Esophagus muscularis mucosa (tissue), 3 donors: ENCODE measurements at regions not wholly inside any gene's neighbourhood (a gene's known extent, or its start where the extent isn't known, plus 50 kb on each side); places are given as distances from the start of the nearest gene placed in this dataset.

Source experiments
- CTCF ChIP-seq, 3 experiments: fragments of 200-600 bp in 2 of 3; fragments of 450-650 bp in 1 of 3; sonication (generic) in 2 of 3; IDR thresholded peaks; one replicate each; pipeline ENCODE4 v1.5.1; 2017 to 2019; ENCODE audit warnings: antibody characterized with exemption in 3 of 3, mild to moderate bottlenecking in 2 of 3, moderate library complexity in 1 of 3
- POLR2A ChIP-seq: fragments of 450-650 bp; IDR thresholded peaks from one replicate; pipeline ENCODE4 v1.6.1; 2017; ENCODE audit warnings: antibody characterized with exemption, moderate library complexity, mild to moderate bottlenecking, low read depth

- no peak for TF ChIP-seq POLR2A
- no peak for TF ChIP-seq CTCF (IDR thresholded peaks at IDR 0.05)
Measured at GRCh38 chrX:155767051-155767875, 113.9 kb upstream of the VAMP7 start.
